Spinal cord (tissue), 9 donors: ENCODE measurements at regions not wholly inside any gene's neighbourhood (a gene's known extent, or its start where the extent isn't known, plus 50 kb on each side); places are given as distances from the start of the nearest gene placed in this dataset.
"Not testable (repeated sequence)": the region's sequence is repeated elsewhere in the genome, so short reads cannot be mapped to it uniquely, and the experiment has no call there.

Experiments
- DNase-seq, 6 donors: peaks; one replicate each; pipeline versions ENCODE4 v3.0.0 to v3.0.0-alpha.2; 2013 to 2015; ENCODE audit warnings: low spot score in 6 of 6, low read depth in 4 of 6
- H3K27ac ChIP-seq: one replicate; pipeline ENCODE4 v1.5.1; 2013; ENCODE audit warnings: low read depth, low read length, control low read depth
- H3K27me3 ChIP-seq: one replicate; pipeline ENCODE4 v1.6.1; 2013; ENCODE audit warnings: low read length; ENCODE audit not compliant: control insufficient read depth, insufficient read depth
- H3K36me3 ChIP-seq: one replicate; pipeline ENCODE4 v1.6.1; 2013; ENCODE audit warnings: low read length; ENCODE audit not compliant: control insufficient read depth, insufficient read depth
- H3K4me1 ChIP-seq: one replicate; pipeline ENCODE4 v1.6.1; 2013; ENCODE audit warnings: low read length; ENCODE audit not compliant: control insufficient read depth, insufficient read depth
- H3K4me3 ChIP-seq: one replicate; pipeline ENCODE4 v1.5.1; 2013; ENCODE audit warnings: low read depth, low read length, control low read depth
- H3K9me3 ChIP-seq: one replicate; pipeline ENCODE4 v1.6.1; 2013; ENCODE audit warnings: low read length; ENCODE audit not compliant: control insufficient read depth, insufficient read depth
- WGBS: methylation state at CpG from one replicate; pipeline ENCODE4 v1.1.5; 2013; ENCODE audit warnings: missing lambda C conversion rate; ENCODE audit not compliant: insufficient coverage; 5-methylcytosine and 5-hydroxymethylcytosine counted together
- donor health status: healthy.

DNA sequence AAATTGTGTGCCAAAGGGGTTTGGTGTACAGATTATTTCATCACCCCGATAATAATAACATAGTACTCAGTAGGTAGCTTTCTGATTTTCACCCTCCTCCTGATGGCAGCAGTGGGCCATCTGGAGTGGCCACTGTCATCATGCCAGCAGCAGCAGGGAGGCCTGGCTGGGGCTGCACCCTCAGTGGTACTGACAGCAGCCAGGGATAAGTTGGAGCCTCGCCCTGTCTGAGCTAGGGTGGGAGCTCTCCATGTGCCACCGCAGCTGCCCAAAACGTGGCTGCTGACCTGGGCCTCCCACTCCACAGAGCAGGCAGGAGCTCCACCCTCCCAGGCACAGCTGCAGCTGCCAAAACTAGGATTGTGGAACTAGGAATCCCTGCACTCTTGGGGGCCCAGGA, 700.8 kb upstream of the KCND2 start:
- Histone ChIP-seq H3K36me3 (no peaks in the 10 kb centered on the region), H3K27me3 (no peaks in the 10 kb centered on the region), H3K4me1 (no peaks in the 10 kb centered on the region), H3K27ac (no peak overlapping the region), H3K4me3 (no peak overlapping the region), H3K9me3 (no peaks in the 10 kb centered on the region)
- DNase-seq = no peak
- 77% methylated on average over 3 of the region's 4 CpGs for WGBS

DNA sequence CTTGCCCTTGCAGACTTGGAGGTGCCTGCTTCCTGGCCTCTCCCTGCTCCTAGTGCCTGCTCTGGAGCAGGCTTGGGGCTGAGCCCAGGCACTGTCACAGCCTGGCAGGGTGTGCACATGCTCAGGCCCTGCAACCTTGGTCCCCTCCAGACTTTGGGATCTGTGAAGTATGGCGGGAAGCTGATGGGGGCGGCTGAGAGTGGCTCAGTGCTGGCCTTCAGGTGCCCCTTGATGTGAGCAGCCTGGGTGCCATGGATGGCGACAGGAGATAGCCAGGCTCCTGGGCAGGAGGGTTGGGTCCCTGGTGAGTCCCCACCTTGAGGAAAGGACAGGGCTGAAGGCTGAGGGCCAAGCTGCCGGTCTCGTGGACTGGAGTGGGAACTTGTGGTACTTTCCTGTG, 700.4 kb upstream of the KCND2 start:
- WGBS = 88% methylated on average over 5 of the region's 5 CpGs
- no peaks in the 10 kb centered on the region for H3K4me1 ChIP-seq
- H3K9me3 ChIP-seq = no peaks in the 10 kb centered on the region
- H3K36me3 ChIP-seq = no peaks in the 10 kb centered on the region
- no peak for DNase-seq
- no peak overlapping the region for H3K27ac ChIP-seq
- H3K4me3 ChIP-seq = no peak overlapping the region
- no peaks in the 10 kb centered on the region for H3K27me3 ChIP-seq

- WGBS = 17% methylated on average over 1 of the region's 2 CpGs
- Histone ChIP-seq H3K36me3 (no peaks in the 10 kb centered on the region), H3K9me3 (no peaks in the 10 kb centered on the region), H3K27me3 (no peaks in the 10 kb centered on the region), H3K27ac (no peak overlapping the region), H3K4me1 (no peaks in the 10 kb centered on the region), H3K4me3 (no peak overlapping the region)
- DNase-seq = no peak
Observed at GRCh38 chr7:119578116-119578515, 694.9 kb upstream of the KCND2 start.

DNA sequence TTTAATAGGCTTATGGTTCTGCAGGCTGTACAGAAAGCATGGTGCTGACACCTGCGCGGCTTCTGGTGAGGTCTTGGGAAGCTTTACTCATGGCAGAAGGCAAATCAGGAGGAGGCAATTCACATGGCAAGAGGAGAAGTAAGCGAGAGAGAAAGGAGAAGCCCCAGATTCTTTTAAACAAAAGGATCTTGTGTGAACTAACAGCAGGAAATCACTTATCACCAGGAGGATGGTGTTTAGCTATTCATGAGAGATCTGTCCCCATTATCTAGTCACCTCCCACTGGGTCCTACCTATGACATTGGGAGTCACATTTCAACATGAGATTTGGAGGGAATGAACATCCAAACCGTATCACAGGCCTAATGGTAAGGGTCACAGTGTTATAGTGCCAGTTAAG, 678.0 kb upstream of the KCND2 start:
- no peak overlapping the region for H3K4me3 ChIP-seq
- H3K36me3 ChIP-seq = no peaks in the 10 kb centered on the region
- 14% methylated on average over 2 of the region's 4 CpGs for WGBS
- H3K9me3 ChIP-seq = no peaks in the 10 kb centered on the region
- no peaks in the 10 kb centered on the region for H3K27me3 ChIP-seq
- H3K4me1 ChIP-seq = no peaks in the 10 kb centered on the region
- DNase-seq = no peak
- H3K27ac ChIP-seq = no peak overlapping the region

- H3K4me3 ChIP-seq = no peak overlapping the region
- no peak for DNase-seq
- no peaks in the 10 kb centered on the region for H3K9me3 ChIP-seq
- WGBS = no CpG with 5 or more reads among the region's 1 CpG
- H3K4me1 ChIP-seq = no peaks in the 10 kb centered on the region
- no peaks in the 10 kb centered on the region for H3K27me3 ChIP-seq
- H3K36me3 ChIP-seq = no peaks in the 10 kb centered on the region
- H3K27ac ChIP-seq = no peak overlapping the region
Observed at GRCh38 chr7:119596651-119597050, 676.3 kb upstream of the KCND2 start.

GRCh38 chr7:119606297-119606696, 666.7 kb upstream of the KCND2 start:
- no peak overlapping the region for H3K4me3 ChIP-seq
- no peaks in the 10 kb centered on the region for H3K36me3 ChIP-seq
- 100% methylated on average over 1 of the region's 1 CpG for WGBS
- no peaks in the 10 kb centered on the region for H3K9me3 ChIP-seq
- no peaks in the 10 kb centered on the region for H3K4me1 ChIP-seq
- no peak overlapping the region for H3K27ac ChIP-seq
- no peaks in the 10 kb centered on the region for H3K27me3 ChIP-seq
- DNase-seq = no peak

- Histone ChIP-seq H3K4me1 (no peaks in the 10 kb centered on the region), H3K9me3 (no peaks in the 10 kb centered on the region), H3K4me3 (no peak overlapping the region), H3K27me3 (no peaks in the 10 kb centered on the region), H3K27ac (no peak overlapping the region), H3K36me3 (no peaks in the 10 kb centered on the region)
- no peak for DNase-seq
- WGBS = 38% methylated on average over 3 of the region's 4 CpGs
Observed at GRCh38 chr7:119620769-119621168, 652.2 kb upstream of the KCND2 start.

GRCh38 chr7:119623427-119623826, 649.5 kb upstream of the KCND2 start:
- no peak for DNase-seq
- Histone ChIP-seq H3K27me3 (no peaks in the 10 kb centered on the region), H3K4me1 (no peaks in the 10 kb centered on the region), H3K27ac (no peak overlapping the region), H3K4me3 (no peak overlapping the region), H3K36me3 (no peaks in the 10 kb centered on the region), H3K9me3 (no peaks in the 10 kb centered on the region)
- no CpG with 5 or more reads among the region's 1 CpG for WGBS

DNA sequence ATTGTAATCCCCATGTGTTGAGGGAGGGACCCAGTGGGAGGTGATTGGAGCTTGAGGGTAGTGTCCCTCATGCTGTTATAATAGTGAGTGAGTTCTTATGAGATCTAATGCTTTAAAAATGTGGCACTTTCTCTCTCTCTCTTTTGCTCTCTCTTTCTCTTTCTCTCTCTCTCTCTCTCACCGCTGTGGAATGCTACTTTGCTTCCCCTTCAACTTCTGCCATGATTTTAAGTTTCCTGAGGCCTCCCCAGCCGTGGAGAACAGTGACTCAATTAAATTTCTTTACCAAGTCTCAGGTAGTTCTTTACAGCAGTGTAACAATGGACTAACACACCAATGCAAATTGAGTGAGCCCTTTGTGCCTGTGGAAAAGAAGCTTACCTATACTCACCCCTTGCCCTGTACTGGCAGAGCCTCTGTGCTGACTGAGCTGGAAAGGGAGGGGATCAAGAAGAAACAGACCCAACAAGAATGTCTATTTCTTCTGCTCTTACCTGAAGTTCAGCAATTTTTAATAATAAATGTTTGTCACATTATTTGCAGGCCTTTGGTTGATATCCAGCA, 642.5 kb upstream of the KCND2 start:
- no peak overlapping the region for H3K4me3 ChIP-seq
- 75% methylated on average over 2 of the region's 2 CpGs for WGBS
- H3K27me3 ChIP-seq = no peaks in the 10 kb centered on the region
- no peak overlapping the region for H3K27ac ChIP-seq
- no peaks in the 10 kb centered on the region for H3K9me3 ChIP-seq
- H3K4me1 ChIP-seq = no peaks in the 10 kb centered on the region
- H3K36me3 ChIP-seq = no peaks in the 10 kb centered on the region
- DNase-seq = no peak

DNA sequence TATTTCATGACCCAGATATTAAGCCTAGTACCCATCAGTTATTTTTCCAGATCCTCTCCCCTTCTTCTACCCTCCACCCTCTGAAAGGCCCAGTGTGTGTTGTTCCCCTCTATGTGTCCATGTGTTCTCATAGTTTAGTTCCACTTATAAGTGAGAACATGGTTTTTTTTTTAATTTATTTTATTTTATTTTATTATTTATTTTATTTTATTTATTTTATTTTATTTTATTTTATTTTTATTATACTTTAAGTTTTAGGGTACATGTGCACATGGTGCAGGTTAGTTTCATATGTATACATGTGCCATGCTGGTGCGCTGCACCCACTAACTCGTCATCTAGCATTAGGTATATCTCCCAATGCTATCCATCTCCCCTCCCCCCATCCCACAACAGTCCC, 639.2 kb upstream of the KCND2 start:
- H3K4me3 ChIP-seq, H3K27ac ChIP-seq, H3K36me3 ChIP-seq, H3K27me3 ChIP-seq, H3K9me3 ChIP-seq, H3K4me1 ChIP-seq, DNase-seq: not testable (repeated sequence)
- WGBS = no CpG with 5 or more reads among the region's 2 CpGs
